Activated CD8-positive, alpha-beta memory T cell treated with anti-CD3 and anti-CD28 coated beads for 48 hours (primary cell): ENCODE measurements at regions not wholly inside any gene's neighbourhood (a gene's known extent, or its start where the extent isn't known, plus 50 kb on each side); places are given as distances from the start of the nearest gene placed in this dataset.

Experiments
- DNase-seq, 3 experiments: peaks; one replicate each; pipeline ENCODE4 v3.0.0-alpha.2; 2020; ENCODE audit warnings: low read depth in 2 of 3, low spot score in 2 of 3

DNA sequence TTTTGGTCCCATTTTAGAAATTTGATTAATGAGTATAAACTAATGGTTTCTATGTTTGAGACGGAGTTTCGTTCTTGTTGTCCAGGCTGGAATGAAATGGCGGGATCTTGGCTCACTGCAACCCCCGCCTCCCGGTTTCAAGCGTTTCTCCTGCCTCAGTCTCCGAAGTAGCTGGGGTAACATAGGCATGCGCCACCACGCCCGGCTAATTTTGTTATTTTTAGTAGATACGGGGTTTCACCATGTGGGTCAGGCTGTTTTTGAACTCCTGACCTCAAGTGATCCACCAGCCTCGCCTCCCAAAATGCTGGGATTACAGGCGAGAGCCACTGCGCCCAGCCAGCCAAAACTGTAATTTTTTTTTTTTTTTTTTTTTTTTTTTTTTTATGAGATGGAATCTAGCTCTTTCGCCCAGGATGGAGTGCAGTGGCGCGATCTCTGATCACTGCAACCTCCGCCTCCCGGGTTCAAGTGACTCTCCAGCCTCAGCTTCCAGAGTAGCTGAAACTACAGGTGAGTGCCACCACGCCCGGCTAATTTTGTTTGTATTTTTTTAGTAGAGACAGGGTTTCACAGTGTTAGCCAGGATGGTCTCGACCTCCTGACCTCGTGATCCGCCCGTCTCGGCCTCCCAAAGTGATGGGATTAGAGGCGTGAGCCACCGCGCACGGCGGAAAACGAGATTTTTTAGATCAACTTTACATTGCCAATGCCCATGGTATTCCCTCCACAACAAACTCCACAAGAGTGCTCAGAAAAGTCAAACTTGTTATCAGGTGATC is 127.8 kb downstream of the HFE start:
- no peak for DNase-seq

DNA sequence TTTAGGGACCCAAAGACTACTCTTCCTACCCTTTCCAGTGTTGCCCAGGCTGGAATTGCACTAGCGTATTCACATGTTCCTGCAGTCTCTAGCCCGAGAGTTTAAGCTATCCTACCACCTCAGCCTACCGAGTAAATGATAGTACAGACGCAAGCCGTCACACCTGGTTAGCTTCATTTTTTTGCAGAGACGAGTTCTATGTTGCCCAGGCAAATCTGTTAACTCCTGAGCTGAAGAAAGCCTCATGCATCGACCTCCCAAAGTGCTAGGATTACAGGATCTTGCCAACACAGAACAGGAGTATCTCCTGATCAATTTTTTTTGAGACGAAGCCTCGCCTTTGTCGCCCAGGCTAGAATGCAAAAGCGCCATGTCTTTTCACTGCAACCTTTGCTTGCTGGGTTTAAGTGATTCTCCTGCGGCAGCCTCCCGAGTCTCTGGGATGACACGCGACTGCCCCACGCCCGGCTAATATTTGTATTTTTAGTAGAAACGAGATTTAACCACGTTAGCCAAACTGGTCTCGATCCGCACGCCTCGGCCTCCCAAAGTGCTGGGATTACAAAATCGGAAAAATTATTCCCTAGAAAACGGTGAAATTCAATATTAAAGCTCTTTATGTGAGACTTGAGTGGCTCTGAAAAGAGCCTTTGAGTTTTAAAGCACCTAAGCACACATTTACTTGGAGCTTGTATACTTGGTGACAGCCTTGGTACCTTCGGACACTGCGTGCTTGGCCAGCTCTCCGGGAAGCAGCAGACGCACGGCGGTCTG is 128.5 kb downstream of the HFE start:
- DNase-seq = no peak

DNA sequence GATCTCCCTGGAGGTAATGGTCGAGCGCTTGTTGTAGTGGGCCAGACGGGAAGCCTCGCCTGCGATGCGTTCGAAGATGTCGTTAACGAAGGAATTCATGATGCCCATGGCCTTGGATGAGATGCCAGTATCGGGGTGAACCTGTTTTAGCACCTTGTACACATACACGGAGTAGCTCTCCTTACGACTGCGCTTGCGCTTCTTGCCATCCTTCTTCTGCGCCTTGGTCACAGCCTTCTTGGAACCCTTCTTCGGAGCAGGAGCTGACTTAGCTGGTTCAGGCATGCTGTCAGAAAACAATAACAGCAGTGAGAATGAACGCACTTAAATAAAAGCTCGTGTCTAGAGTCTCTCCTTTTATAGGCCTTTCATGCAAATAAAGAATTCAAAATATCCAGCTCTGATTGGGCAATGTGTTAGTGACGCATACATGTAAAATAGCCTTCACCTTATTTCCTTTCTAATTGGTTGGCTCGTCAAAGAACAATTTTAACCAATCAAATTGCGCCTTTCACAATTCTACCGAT is 129.2 kb downstream of the HFE start:
- DNase-seq = peak; percentile 53 to 66 (median 54)

DNA sequence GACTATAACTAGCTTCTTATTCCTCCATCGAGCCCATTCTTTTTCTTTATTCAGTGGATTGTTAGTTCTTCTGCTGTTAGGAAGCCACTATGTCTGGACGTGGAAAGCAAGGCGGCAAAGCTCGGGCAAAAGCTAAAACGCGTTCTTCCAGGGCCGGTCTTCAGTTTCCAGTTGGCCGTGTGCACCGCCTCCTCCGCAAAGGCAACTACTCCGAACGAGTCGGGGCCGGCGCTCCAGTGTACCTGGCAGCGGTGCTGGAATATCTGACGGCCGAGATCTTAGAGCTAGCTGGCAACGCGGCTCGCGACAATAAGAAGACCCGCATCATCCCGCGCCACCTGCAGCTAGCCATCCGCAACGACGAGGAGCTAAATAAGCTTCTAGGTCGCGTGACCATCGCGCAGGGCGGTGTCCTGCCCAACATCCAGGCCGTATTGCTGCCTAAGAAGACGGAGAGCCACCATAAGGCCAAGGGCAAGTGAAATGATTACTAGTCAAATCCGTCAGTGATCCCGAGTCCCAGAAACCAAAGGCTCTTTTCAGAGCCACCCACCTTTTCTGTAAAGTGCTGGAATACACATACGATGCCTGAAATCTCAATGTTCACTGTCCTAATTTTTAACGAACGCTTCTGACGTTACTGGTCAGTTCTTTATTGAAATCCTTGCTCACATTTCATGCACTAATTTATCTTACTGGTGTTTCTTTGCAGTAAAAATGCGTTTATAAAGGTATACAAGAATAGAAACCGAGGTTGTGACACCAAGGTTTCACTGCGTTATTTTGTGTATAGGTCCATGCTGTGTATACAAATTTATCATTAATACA is 129.9 kb downstream of the HFE start:
- DNase-seq = peak; percentile 62 to 70 (median 62)

DNA sequence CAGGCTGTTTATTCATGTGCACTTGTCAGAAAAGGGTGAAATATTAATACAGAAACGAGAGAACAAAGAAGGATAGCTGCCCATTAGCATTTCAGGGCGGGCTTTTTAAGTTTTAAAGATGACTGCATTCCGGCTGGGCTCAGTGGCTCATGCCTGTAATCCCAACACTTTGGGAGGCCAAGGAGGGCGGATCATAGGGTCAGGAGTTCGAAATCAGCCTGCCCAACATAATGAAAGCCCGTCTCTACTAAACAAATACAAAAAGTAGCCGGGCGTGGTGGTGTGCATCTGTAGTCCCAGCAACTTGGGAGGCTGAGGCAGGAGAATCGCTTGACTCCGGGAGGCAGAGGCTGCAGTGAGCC is 130.5 kb downstream of the HFE start:
- DNase-seq = no peak

DNA sequence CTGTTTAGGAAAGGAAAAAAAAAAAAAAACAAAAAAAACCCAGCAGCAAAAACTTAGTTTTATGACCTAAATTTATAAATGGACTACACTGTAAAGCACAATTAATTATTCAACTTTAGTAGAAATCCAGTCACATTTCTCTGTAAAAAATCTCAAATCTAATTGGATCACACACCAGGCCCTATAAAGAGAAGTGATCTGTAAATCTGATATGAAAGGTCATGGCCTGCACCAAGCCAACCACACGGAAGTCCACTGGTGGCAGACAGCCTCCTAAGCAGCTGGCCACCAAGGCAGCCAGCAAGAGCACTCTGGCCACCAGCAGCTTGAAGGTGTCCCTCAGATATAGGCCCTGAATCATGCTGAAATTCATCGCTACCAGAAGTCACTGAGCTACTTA is 131.6 kb downstream of the HFE start:
- no peak for DNase-seq

DNA sequence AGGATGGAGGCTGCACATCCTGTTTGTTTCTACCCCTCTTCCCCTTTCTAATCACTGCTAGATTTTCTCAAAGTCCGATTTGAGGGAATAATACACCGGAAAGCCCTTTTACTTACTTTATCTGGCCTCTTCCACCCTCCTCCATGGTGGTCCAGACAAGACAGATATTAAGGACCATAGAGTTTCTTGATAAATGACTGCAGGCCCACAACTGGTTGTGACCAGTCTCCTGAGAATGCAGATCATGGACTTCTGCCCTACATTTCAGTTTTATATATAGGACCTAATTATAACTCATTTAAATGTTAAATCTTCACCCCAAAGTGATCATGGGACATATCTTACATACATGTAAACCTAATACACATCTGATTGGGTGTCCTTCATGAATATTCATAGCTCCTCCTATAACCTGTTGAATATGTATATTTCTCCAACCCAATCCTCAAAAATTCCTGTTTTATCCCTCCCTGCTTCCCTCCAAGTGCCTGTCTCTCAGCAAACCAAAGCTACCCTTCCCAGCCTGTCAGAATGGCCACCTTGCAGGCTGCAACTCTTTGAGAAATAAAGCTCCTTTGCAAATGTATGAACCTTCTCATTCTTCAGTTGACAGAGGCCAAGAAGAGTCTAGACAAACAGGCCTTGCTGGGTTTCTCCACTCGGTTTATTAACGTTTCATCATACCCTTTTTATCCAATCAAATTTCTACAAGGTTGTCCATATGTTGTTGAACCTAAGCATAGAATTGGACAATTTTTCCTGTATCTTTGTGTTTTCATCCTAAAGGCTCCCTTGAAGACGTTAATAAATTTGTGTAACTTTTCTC is 133.1 kb downstream of the HFE start:
- DNase-seq = no peak

DNA sequence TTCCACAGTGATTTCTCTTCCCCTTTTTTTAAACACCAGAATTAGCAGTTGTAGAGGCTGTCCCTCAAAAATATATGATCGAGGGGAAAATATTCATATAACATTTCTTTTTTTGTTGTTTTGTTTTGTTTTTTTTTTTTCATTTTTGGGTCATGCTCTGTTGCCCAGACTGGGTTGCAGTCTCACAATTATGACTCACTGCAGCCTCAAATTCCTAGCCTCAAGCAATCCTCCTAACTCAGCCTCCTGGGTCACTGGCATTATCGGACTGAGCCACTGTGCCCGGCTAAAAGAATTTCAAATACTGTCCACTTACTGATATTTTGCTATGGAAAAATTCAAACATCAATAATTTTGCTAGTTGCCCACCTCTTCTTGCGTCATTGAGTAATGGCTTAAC is 134.0 kb downstream of the HFE start:
- no peak for DNase-seq

DNA sequence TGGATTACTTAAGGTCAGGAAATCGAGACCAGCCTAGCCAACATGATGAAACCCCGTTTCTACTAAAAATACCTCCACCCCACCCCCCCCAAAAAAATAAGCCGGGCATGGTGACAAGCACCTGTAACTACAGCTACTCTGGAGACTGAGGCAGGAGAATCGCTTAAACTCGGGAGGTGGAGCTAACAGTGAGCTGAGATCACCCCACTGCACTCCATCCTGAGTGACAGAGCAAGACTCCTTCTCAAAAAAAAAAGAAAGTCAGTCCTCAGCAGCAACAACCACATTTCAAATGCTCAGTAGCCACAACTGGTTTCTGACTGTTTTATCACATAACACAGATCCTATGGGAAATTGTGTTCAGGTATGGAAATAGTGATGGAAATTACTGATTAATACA is 135.3 kb downstream of the HFE start:
- DNase-seq = no peak

DNA sequence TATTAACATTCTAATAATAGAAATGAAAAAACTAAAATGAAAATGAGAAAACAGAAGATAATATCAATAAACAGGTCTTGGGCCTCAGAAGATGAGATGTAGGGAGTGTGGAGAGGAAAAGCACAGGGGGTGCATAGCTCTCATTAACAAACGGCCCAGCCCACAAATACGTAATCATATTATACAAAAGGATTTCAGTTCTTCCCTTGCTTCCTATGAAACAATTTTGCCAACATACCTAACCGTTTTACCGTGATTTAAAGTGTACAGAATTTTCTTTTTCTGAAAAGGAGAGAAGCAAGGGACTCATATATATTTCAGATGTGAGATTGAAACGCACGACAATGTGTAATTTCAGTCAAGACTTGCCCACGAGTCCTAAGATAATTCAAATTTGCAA is 136.0 kb downstream of the HFE start:
- DNase-seq = no peak

DNA sequence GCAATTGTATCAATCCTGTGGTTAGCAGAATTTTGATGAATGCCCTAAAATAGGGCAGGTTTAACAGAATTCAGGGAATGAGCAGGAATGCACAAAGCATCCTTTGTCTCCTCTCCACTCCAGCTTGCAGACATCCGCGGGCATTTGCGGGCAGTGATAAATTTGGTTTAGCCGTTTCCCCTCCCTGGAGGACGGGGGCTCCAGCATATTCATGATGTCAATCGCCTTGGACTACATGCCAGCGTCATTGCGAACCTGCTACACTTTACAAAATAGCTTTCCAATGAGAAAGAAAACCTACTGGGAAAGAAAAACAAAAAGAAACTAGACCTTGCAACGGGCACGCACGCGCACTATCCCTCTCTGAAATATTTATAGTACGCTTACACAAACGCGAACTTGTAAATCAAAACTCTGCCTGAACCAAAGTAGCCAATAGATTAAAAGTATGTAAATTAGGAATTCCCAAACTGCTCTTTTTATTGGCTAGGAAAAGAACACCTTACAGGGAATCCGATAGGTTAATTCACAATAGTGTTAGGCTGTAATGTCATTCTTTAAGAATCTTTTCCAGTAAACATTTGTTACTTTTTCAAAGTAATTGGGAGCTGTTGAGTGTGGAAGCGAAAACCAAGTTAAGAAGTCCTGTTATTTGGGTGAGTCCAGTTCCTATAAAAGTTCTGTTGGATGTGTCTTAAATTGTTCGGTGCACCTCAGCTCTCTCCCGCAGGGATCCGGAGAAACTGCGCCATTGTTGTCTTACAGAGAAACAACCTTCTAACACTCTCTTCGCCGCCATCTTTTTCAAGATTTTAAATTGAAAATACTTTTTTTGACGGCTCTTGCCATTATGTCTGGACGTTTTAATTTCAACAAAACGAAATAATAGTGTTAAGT is 136.7 kb downstream of the HFE start:
- no peak for DNase-seq

DNA sequence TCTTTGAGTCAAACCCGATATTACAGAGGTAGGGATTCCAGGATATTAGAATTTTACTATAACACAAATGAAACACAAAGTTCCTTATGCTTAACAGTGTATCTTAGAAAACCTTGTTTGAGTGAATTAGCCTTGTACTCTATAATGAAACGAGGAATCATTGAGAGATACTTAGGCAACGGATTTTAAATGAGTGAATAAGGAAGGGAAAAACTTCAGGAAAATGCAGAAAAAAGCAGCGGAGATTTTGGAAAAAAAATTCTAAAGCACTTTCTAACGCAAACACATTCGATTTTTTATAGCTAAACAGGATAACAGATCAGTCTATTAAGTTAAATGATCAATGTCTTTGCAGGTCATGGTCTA is 137.3 kb downstream of the HFE start:
- no peak for DNase-seq

DNA sequence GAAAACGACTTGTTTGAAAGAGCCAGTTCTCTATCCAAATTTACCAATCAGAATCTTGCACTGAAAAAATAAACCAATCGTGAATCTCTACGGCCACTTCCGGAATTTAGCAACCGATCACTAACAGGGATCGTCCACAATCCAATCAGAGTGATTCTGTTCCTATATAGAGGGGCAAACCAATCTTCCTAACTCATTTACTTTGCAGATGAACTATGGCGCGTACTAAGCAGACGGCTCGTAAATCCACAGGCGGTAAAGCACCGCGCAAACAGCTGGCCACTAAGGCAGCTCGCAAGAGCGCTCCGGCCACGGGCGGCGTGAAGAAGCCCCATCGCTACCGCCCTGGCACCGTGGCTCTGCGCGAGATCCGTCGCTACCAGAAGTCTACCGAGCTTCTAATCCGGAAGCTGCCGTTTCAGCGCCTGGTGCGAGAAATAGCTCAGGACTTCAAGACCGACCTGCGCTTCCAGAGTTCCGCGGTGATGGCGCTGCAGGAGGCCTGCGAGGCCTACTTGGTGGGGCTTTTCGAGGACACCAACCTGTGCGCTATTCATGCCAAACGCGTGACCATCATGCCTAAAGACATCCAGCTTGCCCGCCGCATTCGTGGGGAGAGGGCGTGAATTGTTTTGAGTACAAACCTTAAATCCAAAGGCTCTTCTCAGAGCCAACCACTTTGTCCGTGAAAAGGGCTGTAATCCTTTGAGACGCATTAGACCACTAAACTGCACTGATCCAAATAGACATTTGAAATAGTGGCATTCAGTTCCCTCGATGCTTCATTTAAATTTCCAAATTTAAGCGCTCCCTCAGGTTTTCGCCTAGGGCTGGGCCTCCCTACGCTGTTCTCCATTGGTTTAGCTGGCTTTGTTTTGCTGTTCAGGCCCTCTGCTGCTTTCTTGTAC is 138.0 kb downstream of the HFE start:
- no peak for DNase-seq

DNA sequence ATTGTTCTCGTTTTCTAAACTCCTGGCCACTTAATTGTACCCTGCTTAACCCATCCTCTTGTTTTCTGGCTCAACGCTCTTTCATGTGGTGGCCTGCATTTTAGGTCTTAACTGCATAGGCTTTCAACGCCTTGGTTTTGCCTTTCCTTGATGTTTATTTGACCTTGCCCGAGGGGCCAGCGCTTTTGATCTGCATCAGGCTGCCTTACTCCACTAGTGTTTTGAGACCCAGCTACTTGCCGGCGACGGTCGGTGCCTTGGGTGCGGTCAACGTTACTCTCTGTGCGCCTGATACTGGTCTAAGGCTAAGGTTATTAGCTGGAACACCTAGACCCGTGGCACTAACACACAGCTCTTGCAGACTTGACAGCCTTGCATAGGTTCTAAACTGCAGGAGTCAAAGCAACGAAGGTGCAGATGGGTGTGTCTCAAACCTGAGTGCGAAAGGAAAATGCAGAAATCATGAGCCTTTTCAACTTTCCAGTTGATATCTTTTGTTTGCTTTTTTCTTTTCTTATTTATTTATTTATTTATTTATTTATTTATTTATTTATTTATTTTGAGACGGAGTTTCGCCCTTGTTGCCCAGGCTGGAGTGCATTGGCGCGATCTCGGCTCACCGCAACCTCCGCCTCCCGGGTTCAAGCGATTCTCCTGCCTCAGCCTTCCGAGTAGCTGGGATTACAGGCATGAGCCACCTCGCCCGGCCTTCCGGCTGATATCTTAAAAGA is 138.8 kb downstream of the HFE start:
- DNase-seq = no peak

DNA sequence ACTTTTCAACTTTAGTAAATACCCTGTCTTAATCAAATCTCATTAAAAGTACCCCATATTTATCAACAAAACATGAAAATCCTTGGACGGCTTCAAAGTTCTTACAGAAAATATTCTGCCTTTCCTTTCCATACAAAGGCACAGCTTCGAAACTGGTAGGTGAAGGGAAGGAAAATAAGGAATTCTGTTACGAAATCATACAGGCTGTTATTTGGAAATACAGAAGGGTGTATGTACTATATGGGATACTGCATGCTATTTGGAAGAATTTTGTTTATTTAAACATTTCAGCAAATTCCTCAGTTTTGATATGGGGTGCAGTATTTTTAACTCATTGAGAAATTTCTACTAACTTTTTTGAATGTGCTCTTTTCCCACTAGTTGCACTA is 138.4 kb upstream of the BTN3A2 start:
- DNase-seq = no peak

DNA sequence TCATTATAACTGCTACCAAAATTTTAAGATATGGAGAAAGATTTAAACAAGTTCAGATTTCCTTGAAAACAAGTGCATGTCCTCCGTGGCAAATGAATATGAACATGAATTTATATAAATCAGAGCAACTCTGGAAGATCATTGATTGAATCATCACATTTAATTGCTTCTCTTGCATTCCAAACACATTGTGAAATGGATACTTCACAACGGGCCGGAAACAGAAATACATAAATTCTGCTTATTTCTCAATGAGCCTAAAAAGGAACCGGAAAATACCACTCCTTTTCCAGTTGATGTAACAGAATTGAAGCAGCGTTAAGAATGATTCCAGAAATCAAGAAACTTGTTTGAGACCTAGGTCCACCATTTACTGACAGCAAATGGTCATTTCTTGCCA is 134.6 kb upstream of the BTN3A2 start:
- DNase-seq = no peak

DNA sequence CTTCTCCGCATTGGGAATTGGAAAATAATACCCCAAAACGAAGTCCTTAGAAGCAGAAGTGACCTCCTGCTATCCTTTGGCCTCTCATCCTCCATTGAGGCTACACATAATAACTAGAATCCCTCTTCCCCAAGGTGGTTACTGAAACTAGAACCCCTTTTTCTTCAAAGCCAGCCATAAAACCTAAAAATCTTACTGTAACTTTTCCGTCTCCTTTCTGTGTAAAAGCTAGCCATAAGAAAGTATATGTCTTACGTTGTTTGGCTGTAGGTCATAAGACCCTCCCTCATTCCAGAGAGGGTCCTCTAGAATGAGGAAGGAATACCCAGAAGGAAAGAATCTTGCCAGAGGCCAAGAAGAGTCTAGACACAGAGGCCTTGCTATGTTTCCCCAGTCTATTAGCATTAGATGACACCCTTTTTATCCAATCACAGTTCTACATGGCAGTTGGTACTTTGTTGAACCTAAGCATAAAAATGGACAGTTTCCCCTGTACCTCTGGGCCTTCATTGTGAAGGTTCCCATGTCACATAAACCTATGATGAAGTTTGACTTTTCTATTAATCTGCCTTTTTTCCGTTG is 133.9 kb upstream of the BTN3A2 start:
- DNase-seq = no peak
